Activated CD4-positive, alpha-beta T cell treated with anti-CD3 and anti-CD28 coated beads, Interleukin-2, amount 50 U/mL, for 16 hours (primary cell): ENCODE measurements at regions not wholly inside any gene's neighbourhood (a gene's known extent, or its start where the extent isn't known, plus 50 kb on each side); places are given as distances from the start of the nearest gene placed in this dataset.
"Not testable (repeated sequence)": the region's sequence is repeated elsewhere in the genome, so short reads cannot be mapped to it uniquely, and the experiment has no call there.

ENCODE experiments used
- DNase-seq: peaks from one replicate; pipeline ENCODE4 v3.0.0-alpha.2; 2020

DNA sequence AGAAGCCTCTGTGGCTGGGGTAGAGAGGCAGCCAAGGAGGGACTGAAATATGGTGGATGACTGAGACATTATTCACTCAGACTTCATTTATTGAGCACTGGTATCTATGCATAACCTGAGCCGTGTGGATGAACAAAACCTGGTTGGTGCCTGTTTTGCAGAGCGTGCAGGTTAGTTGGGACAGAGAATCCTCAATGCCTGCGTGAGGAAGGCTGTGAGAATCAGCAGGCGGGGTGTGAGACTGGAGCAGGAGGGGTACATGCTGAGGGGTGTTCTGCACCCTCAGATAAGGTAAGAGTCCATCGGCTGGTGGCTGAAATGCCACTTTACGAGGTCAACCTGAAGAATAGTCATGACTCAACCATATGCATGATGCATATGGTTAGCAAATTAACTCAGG, 271.6 kb downstream of the MED10 start:
- no peak for DNase-seq

DNA sequence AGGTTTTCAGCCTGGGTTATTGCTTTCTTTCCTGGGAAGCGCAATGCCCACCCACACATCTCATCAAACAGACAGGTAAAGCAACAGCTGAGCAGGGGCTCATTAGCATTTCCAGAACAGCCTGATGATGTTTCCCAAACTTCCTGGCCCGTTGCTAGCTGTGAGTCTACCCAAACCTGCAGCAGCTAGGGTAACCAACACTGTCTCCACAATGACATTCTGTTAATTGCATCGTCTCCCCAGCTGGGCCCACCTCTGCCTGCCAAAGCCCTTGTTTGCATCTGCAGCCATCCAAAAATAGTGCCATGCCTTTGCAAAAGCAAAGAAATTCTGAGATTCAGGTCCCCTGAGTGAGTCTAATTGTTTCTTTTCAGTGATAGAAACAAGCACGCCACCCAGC, 273.0 kb downstream of the MED10 start:
- no peak for DNase-seq

- no peak for DNase-seq
Measured at GRCh38 chr5:6096101-6096500, 282.2 kb downstream of the MED10 start.

- DNase-seq: not testable (repeated sequence)
Measured at GRCh38 chr5:6094180-6094579, 284.2 kb downstream of the MED10 start.

GRCh38 chr5:6090838-6091237, 287.5 kb downstream of the MED10 start:
- DNase-seq: no peak

GRCh38 chr5:6090079-6090654, 288.2 kb downstream of the MED10 start:
- no peak for DNase-seq

DNA sequence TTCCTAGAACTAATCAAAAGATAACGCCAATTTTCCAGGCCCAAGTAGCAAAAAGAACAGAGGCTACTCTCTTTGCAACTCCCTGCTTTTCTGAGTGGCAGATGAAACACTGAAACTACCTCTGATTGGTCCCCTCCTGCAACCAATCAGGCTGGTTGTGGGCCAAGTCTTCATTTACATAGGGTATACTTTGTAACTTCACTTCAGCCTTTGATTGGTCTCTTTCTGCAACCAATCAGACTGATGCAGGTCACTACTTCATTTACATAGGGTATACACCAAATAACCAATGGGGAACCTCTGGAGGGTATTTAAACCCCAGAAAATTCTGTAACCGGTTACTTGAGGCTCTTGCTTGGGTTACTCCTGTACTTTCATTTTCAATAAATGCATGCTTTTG, 289.6 kb downstream of the MED10 start:
- no peak for DNase-seq

- no peak for DNase-seq
Measured at GRCh38 chr5:6087576-6087975, 290.8 kb downstream of the MED10 start.

GRCh38 chr5:6086871-6087270, 291.5 kb downstream of the MED10 start:
- DNase-seq: no peak

DNA sequence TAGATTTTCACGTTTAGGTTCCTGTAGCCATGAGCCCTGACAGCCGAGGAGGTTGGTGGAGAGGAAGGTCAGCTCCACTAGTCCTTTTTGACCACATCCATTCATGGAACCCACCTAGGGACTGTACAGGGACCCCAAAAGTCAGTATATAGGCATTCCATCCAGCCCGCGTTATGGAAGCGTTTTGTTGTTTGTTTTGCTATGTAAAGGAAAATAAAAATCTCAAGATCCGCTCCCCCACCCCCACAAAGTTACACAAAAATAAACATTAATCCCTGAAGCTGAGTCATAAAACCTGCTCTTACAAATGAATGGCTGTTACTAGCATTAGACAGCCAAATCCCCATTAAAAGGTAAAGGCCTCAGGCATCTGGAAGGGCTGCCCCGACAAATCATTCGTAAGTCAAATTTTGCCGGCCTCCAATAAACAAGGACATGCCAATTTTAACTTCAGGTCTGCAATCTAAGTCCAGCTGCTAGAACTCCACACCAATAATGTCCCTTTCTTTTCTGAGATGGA, 292.9 kb downstream of the MED10 start:
- DNase-seq: no peak

GRCh38 chr5:6084836-6085235, 293.5 kb downstream of the MED10 start:
- no peak for DNase-seq

DNA sequence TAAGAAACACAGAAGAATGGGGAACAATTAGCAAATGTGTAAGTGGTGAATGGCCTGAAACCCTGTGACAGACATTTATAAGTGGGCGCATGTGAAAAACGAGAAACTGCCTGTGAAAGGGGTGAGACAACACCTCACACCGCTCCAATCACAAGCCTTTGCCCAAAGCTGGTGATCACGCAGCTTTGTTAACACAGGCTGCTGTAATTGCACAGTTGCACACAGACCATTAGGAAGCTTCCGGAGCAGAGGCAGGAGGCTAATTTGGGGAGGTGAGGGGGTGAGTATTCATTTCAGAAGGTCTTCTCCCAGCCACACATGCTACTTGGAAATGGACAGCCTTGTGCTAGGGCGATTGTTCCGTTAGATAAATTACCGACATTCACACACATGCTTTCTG, 294.0 kb downstream of the MED10 start:
- no peak for DNase-seq

DNA sequence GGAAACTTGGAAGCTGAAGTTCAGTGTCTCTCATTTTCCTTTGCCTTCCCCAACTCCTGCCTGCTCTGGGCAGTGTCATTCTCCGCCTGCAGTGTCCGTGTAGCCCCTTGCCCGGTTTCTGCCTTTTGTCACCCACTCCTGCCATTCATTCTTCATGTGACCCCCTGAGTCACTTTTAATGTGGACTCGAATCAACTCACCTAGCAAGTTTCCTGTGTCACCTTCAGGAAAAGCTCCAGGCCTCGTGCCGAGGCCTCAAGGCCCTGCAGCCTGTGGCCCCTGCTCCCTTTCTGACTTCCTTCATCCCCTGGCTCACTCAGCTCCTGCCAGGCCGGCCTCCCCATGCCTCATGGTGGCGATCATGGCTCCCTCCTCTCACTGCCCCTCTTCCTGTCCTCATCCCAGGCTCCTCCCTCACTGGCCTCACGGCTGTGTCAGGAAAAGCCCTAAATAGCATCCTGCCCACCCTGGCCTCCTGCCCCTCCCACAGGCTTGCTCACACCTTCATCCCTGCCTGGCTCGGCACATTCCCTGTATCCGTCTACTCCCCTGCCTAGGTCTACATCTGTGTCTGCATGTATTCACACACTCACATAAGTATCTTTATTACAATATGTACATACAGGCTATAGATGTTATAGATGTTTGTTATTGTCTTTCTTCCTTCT, 294.9 kb downstream of the MED10 start:
- no peak for DNase-seq

- DNase-seq: no peak
Measured at GRCh38 chr5:6082685-6083084, 295.7 kb downstream of the MED10 start.

- DNase-seq: no peak
Measured at GRCh38 chr5:6081727-6082210, 296.6 kb downstream of the MED10 start.

DNA sequence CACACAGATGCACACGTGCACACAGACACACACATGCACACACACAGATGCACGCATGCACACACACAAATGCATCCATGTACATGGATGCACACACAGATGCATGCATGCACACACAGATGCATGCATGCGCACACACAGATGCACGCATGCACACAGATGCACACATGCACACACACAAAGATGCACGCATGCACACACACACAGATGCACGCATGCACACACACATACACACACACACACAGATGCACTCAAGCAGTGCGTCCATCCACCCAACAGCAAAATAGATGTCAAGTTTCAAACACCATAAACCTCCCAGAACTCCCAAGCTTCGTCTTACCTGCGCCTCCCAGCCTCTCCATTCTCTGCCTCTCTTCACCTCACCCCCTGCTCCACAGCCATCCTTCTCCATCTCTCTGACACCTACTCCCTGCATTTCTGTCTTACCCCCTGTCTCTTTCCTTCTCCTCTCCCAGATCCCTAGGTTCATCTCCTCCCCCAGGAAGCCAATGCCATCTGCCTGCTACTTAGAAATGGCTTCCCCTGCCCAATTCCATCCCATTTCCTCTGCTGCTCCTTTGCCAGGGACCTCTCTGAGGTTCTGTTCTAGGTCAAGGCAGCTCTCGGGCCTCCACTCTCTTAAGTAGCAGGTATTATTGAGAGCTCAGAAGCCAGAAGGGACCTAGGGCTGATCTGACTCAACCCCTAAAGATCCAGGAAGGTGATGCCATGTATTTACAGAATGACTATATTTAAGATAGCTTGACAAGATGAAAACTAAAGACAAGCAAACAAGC, 297.2 kb downstream of the MED10 start:
- no peak for DNase-seq

GRCh38 chr5:6080436-6080835, 297.9 kb downstream of the MED10 start:
- no peak for DNase-seq

- no peak for DNase-seq
Measured at GRCh38 chr5:6078881-6079280, 299.5 kb downstream of the MED10 start.

DNA sequence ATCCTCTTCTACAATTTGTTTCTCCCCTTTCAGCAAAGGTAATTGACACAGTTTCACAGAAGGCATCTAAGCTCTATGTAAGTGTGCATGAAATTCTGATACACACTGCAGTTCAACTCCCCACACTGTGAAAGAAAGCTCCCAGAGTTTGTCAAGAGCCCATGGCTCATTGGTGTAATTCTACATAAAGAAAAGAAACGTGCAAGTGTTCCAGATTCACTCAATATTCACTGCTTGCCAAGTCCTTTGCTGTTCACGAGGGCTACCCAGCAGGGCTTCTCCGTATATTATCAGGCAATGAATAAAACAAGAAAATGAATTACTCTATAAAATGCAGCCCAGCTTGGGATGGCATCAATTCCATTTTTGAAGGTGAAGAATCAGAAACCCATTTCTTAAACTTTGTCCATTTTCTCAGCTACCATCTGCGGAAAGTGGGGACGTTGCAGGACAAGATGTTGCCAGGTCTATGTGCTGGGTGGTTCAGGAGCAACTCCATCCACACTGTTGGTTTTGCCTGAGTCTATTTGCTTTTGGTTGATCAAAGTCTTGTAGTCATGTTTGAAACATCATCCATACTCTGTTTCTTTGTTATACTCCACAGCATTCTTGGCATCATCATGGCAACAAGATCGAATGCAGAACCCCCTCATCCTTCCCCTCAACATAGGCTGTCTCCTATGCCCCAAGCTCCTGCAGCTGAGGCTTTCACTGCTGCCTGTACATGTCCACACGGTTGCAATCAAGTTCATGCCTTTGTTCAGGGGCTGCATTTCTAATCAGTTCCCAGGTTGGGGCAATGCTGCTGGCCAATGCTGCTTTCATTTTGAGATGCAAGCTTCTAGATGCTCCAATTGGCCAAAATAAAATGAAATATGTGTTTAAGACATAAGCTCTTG, 301.8 kb downstream of the MED10 start:
- DNase-seq: no peak

DNA sequence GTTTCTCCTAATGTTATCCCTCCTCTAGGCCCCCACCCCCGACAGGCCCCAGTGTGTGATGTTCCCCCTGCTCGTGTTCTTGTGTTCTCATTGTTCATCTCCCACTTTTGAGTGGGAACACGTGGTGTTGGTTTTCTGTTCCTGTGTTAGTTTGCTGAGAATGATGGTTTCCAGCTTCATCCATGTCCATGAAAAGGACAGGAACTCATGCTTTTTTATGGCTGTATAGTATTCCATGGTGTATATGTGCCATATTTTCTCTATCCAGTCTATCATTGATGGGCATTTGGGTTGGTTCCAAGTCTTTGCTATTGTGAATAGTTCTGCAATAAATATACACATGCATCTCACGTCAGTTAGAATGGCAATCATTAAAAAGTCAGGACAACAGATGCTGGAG, 305.9 kb downstream of the MED10 start:
- DNase-seq: not testable (repeated sequence)

- no peak for DNase-seq
Measured at GRCh38 chr5:6069496-6070185, 308.7 kb downstream of the MED10 start.

GRCh38 chr5:6066016-6066415, 312.3 kb downstream of the MED10 start:
- DNase-seq: no peak
